T-cell (primary cell): ENCODE measurements at regions not wholly inside any gene's neighbourhood (a gene's known extent, or its start where the extent isn't known, plus 50 kb on each side); places are given as distances from the start of the nearest gene placed in this dataset.

Experiments used
- ATAC-seq, 4 experiments: fragments of 200-7000 bp in 3 of 4; fragments of 150-1000 bp in 1 of 4; cut with Tn5 transposase; replicated peaks in 1 of 4; 1 replicate in 3 of 4; 2 replicates in 1 of 4; pipeline ENCODE4 v1.10.0; 2021; ENCODE audit warnings: moderate library complexity in 3 of 4, mild to moderate bottlenecking in 2 of 4, moderate number of reproducible peaks in 1 of 4
- CTCF ChIA-PET, 2 donors: fragments of 300-600 bp; sonication (Branson Sonifier 250); formaldehyde crosslinking; loops; one replicate each; lab custom pipeline; 2022; ENCODE audit warnings: antibody characterized with exemption in 2 of 2; lab: Charles Lee
- POLR2A ChIA-PET, 2 donors: fragments of 300-600 bp; sonication (Branson Sonifier 250); formaldehyde crosslinking; loops; one replicate each; lab custom pipeline; 2022; ENCODE audit warnings: antibody characterized with exemption in 2 of 2; lab: Charles Lee
- DNase-seq, 35 experiments: peaks; one replicate each; pipeline versions ENCODE4 v3.0.0 to v3.0.0-alpha.2; 2013 to 2023
- H3K27ac ChIP-seq: one replicate; pipeline ENCODE4 v1.5.1; 2013; ENCODE audit warnings: low read length
- H3K27me3 ChIP-seq, 2 experiments: replicated peaks in 1 of 2; 1 replicate in 1 of 2; 2 replicates in 1 of 2; pipeline versions ENCODE4 v1.6.1 to v1.7.0; 2013; ENCODE audit warnings: low read length in 1 of 2, mixed read lengths in 1 of 2; ENCODE audit not compliant: control insufficient read depth in 2 of 2, insufficient read depth in 2 of 2; ENCODE audit errors: extremely low read depth in 1 of 2
- H3K36me3 ChIP-seq, 2 donors: 1 replicate in 1 of 2; 2 replicates in 1 of 2; pipeline versions ENCODE4 v1.6.1 to v1.7.0; 2013; ENCODE audit warnings: low read length in 1 of 2; ENCODE audit not compliant: control insufficient read depth in 2 of 2, insufficient read depth in 1 of 2; ENCODE audit errors: extremely low read depth in 1 of 2
- H3K4me1 ChIP-seq, 2 experiments: 1 replicate in 1 of 2; 2 replicates in 1 of 2; pipeline versions ENCODE4 v1.6.1 to v1.7.0; 2013; ENCODE audit warnings: low read length in 2 of 2, mixed read lengths in 1 of 2; ENCODE audit not compliant: insufficient read depth in 2 of 2, control insufficient read depth in 1 of 2; ENCODE audit errors: extremely low read depth in 1 of 2
- H3K4me3 ChIP-seq, 2 donors: 1 replicate in 1 of 2; 2 replicates in 1 of 2; pipeline versions ENCODE4 v1.5.1 to v1.7.0; 2013; ENCODE audit warnings: mild to moderate bottlenecking in 2 of 2, low read length in 1 of 2, moderate library complexity in 1 of 2; ENCODE audit not compliant: control insufficient read depth in 1 of 2; ENCODE audit errors: extremely low read depth in 1 of 2
- H3K9me3 ChIP-seq: 2 replicates; pipeline ENCODE4 v1.7.0; 2013
- H3K27ac Mint-ChIP-seq, 2 donors: one replicate each; pipeline ENCODE4 v1.8.0; 2020 to 2021; ENCODE audit warnings: mild to moderate bottlenecking in 2 of 2, mixed read lengths in 2 of 2
- H3K27me3 Mint-ChIP-seq, 2 donors: one replicate each; pipeline ENCODE4 v1.8.0; 2021 to 2022; ENCODE audit warnings: mixed read lengths in 2 of 2
- H3K36me3 Mint-ChIP-seq: one replicate; pipeline ENCODE4 v1.8.0; 2021; ENCODE audit warnings: mixed read lengths
- H3K4me1 Mint-ChIP-seq, 3 donors: one replicate each; pipeline ENCODE4 v1.8.0; 2020 to 2022; ENCODE audit warnings: mixed read lengths in 3 of 3, mild to moderate bottlenecking in 1 of 3
- H3K4me3 Mint-ChIP-seq, 3 donors: one replicate each; pipeline ENCODE4 v1.8.0; 2020 to 2022; ENCODE audit warnings: mild to moderate bottlenecking in 3 of 3, mixed read lengths in 3 of 3, moderate library complexity in 3 of 3
- H3K9me3 Mint-ChIP-seq, 3 donors: one replicate each; pipeline ENCODE4 v1.8.0; 2020 to 2022; ENCODE audit warnings: mixed read lengths in 3 of 3
- WGBS: methylation state at CpG from one replicate; pipeline ENCODE4 v1.1.5; 2013; ENCODE audit warnings: missing lambda C conversion rate; ENCODE audit not compliant: insufficient coverage; 5-methylcytosine and 5-hydroxymethylcytosine counted together

DNA sequence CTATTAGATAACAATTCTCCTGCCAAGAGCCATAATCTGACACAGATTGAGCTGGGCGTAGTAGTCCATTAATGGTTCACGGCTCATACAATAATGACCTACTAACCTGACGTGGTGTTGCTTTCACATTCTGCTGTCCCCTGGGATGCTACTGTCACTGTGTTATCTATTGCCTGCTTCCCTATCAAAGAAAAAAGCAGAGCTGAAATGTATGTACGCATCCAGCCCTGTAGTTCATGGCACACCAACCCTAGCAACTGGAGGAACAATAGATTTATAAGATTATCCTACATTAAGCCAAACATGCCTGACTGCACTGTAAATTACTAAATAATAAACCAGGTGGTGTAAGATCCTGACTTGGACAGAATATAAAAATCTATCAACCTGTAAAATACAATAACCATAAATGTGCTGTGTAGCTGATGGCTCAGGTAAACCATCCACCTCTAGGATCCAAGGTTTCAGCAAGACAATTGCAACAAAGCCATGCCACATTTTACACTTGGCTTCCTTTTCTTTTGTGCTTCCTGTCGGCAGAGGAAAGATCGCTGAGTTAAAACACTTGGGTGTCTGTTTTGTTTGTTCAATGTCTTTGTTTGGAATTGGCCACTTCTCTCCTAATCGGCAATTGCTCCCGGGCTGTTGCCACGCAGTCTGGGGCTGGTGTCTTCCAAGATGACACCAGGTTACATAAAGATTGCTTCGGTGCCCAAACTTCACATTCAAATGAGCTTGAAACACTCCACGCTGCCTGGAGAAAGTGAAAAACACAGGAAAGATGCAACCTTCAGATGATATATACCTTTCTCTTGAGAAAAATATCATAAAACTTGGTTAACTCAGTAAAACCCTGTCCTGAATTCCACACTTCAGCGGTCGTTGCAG is 143.9 kb upstream of the MGMT start:
- H3K27ac ChIP-seq: no peak overlapping the region
- 82% methylated on average over 7 of the region's 13 CpGs for WGBS
- ChIA-PET POLR2A (interaction anchor here in 1 of 2 donors (0.7 kb wide), 1 partner anchor 8 kb away, joined by 3 read pairs; no protein-coding TSS in a partner anchor), CTCF (no interaction called here)
- no peak overlapping the region for H3K27ac Mint-ChIP-seq
- no peak overlapping the region for H3K4me3 ChIP-seq
- DNase-seq (no peak), ATAC-seq (no peak)
- H3K27me3 ChIP-seq: no peaks in the 10 kb centered on the region
- H3K9me3 ChIP-seq: no peaks in the 10 kb centered on the region
- H3K4me1 ChIP-seq: no peaks in the 10 kb centered on the region
- H3K4me3 Mint-ChIP-seq: no peak overlapping the region
- no peaks in the 10 kb centered on the region for H3K27me3 Mint-ChIP-seq
- no peaks in the 10 kb centered on the region for H3K4me1 Mint-ChIP-seq
- no peaks in the 10 kb centered on the region for H3K36me3 Mint-ChIP-seq
- peaks cover 7 to 17% (median 8%) of the 10 kb centered on the region in 3 donors for H3K9me3 Mint-ChIP-seq
- H3K36me3 ChIP-seq: no peaks in the 10 kb centered on the region

DNA sequence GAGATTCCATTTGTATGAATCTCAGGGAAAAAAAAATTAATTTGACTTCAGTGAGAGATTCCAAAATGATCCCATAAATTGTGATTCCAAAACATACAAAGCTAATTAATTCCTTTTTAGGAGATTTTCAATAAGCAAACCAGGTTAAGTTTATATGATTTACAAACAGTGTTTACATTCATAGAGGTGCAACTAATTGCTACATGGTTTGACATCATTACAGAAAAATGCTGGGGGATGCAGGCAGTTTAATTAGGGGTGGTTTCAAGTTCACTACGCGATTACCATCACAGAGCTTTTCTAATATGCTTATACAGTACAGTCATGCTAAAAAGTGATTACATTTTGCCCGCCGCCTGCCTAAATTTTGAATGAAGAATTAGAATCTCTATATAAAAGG is 143.2 kb upstream of the MGMT start:
- DNase-seq (no peak), ATAC-seq (no peak)
- Histone ChIP-seq H3K4me3 (no peak overlapping the region), H3K36me3 (no peaks in the 10 kb centered on the region), H3K4me1 (no peaks in the 10 kb centered on the region), H3K27ac (no peak overlapping the region), H3K27me3 (no peaks in the 10 kb centered on the region), H3K9me3 (no peaks in the 10 kb centered on the region)
- Mint-ChIP-seq H3K27me3 (no peaks in the 10 kb centered on the region), H3K4me1 (no peaks in the 10 kb centered on the region), H3K36me3 (no peaks in the 10 kb centered on the region), H3K4me3 (no peak overlapping the region), H3K27ac (no peak overlapping the region), H3K9me3 (peaks cover 3 to 11% (median 4%) of the 10 kb centered on the region in 3 donors)
- POLR2A ChIA-PET: interaction anchor here in 1 of 2 donors (0.7 kb wide), 1 partner anchor 9 kb away, joined by 3 read pairs; no protein-coding TSS in a partner anchor
- no CpG with 5 or more reads among the region's 4 CpGs for WGBS
- CTCF ChIA-PET: no interaction called here

DNA sequence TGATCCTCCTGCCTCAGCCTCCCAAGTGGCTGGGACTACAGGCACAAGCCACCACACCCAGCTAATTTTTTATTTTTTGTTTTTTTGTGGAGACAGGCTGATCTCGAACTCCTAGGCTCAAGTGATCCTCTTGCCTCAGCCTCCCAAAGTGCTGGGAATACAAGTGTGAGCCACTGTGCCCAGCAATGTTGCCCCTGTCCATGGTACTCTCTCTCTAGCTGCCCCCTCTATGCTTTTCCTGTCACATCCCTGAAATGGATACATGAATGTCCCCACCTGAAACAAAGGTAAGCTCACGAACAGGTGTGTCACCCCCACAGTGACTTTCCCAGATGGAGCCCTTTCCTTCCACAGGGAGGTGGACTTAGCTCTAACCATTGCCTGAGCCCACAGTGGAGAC is 141.1 kb upstream of the MGMT start:
- 80% methylated on average over 1 of the region's 2 CpGs for WGBS
- Histone ChIP-seq H3K9me3 (no peaks in the 10 kb centered on the region), H3K36me3 (no peaks in the 10 kb centered on the region), H3K4me1 (no peaks in the 10 kb centered on the region), H3K4me3 (no peak overlapping the region), H3K27me3 (peaks cover 0 to 5% of the 10 kb centered on the region in 2 experiments), H3K27ac (no peak overlapping the region)
- Mint-ChIP-seq H3K4me1 (no peaks in the 10 kb centered on the region), H3K9me3 (peaks cover 0 to under 1% (median 0%) of the 10 kb centered on the region in 3 donors), H3K4me3 (no peak overlapping the region), H3K36me3 (no peaks in the 10 kb centered on the region), H3K27me3 (peaks cover 0 to under 1% of the 10 kb centered on the region in 2 donors), H3K27ac (no peak overlapping the region)
- ChIA-PET CTCF (interaction anchor here in 1 of 2 donors (0.7 kb wide), 1 partner anchor 191 kb away, joined by 3 read pairs; no protein-coding TSS in a partner anchor), POLR2A (no interaction called here)
- no peak for DNase-seq
- no peak for ATAC-seq

DNA sequence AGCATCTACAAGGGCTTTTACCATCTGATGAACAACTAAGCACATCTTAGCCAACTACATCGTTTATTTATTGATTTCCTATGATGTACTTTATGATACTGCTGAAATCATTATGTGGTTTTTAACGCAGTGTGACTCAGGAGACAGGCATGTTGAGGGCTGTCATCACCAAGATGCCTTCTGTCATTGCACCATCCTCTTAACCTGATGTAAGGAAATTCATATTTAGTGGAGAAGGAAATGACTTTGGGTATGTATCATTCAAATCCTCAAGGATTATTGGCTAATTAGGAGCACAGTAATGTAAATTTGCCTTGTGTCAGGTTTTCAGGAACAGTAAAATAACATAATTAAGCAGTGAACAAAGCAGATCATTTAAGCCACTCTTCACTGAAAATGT is 138.5 kb upstream of the MGMT start:
- ATAC-seq: no peak
- peaks cover 0 to 5% of the 10 kb centered on the region in 2 experiments for H3K4me1 ChIP-seq
- H3K27ac ChIP-seq: no peak overlapping the region
- H3K27ac Mint-ChIP-seq: no peak overlapping the region
- POLR2A ChIA-PET: no interaction called here
- no peak for DNase-seq
- H3K27me3 Mint-ChIP-seq: peaks cover 5 to 7% of the 10 kb centered on the region in 2 donors
- no CpG with 5 or more reads among the region's 2 CpGs for WGBS
- no peaks in the 10 kb centered on the region for H3K36me3 Mint-ChIP-seq
- H3K4me1 Mint-ChIP-seq: peaks cover 0 to 2% (median 0%) of the 10 kb centered on the region in 3 donors
- H3K4me3 ChIP-seq: no peak overlapping the region
- H3K36me3 ChIP-seq: no peaks in the 10 kb centered on the region
- peaks cover 0 to 9% of the 10 kb centered on the region in 2 experiments for H3K27me3 ChIP-seq
- H3K9me3 Mint-ChIP-seq: no peaks in the 10 kb centered on the region
- CTCF ChIA-PET: no interaction called here
- no peaks in the 10 kb centered on the region for H3K9me3 ChIP-seq
- H3K4me3 Mint-ChIP-seq: no peak overlapping the region

DNA sequence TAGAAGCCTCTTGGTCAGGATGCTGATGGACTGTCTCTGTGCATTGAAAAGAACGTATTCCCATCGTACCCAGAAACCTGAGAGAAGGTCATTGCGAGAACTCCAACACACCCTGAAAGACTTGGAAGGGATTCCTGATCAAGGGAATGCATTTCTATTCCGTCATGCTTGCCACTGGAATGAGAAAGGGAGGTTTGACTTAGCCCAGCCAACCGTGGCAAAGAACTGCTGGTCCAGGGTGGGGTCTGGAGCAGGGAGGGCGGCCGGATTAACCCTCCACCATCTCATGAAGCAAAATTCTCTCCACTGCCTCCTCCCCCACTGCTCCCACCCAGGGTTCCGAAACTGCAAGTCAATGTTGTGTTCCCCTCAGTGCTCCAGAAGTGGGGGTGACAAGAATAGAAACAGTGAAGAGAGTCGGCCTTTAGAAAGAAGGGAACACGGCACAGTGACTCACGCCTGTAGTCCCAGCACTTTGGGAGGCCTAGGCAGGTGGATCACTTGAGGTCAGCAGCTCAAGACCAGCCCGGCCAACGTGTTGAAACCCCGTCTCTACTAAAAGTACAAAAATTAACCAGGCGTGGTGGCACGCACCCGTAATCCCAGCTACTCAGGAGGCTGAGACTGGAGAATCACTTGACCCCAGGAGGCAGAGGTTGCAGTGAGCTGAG is 137.5 kb upstream of the MGMT start:
- Histone ChIP-seq H3K27me3 (peaks cover 0 to 10% of the 10 kb centered on the region in 2 experiments), H3K27ac (no peak overlapping the region), H3K36me3 (no peaks in the 10 kb centered on the region), H3K9me3 (no peaks in the 10 kb centered on the region), H3K4me3 (no peak overlapping the region), H3K4me1 (peaks cover 0 to 5% of the 10 kb centered on the region in 2 experiments)
- Mint-ChIP-seq H3K4me1 (peaks cover 0 to 2% (median 0%) of the 10 kb centered on the region in 3 donors), H3K27me3 (peaks cover 7 to 10% of the 10 kb centered on the region in 2 donors), H3K27ac (no peak overlapping the region), H3K4me3 (no peak overlapping the region), H3K9me3 (no peaks in the 10 kb centered on the region), H3K36me3 (no peaks in the 10 kb centered on the region)
- ChIA-PET CTCF (no interaction called here), POLR2A (no interaction called here)
- WGBS: 88% methylated on average over 11 of the region's 17 CpGs
- ATAC-seq (no peak), DNase-seq (no peak)

DNA sequence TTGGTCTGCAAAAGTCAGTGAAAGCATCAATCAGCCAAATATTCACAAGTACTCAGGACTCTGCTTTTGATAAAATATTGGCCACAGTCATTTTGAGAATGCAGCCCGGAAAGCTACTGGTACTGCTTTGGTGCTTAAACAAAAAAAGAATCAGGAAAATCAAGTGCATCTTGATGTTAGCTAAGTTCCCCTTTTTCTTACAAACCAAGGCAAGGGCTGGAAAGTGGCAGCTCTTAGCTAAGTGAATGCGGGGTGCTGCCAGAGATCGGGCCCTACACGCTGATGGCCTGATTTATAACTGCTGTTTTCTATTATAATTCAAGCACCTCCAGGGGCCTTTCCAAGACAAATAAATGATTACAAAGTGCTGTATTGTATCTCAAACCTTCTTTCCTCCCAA is 136.8 kb upstream of the MGMT start:
- no peaks in the 10 kb centered on the region for H3K36me3 Mint-ChIP-seq
- WGBS: no CpG with 5 or more reads among the region's 4 CpGs
- DNase-seq (no peak), ATAC-seq (no peak)
- Histone ChIP-seq H3K4me1 (peaks cover 0 to 5% of the 10 kb centered on the region in 2 experiments), H3K4me3 (no peak overlapping the region), H3K9me3 (no peaks in the 10 kb centered on the region), H3K27me3 (peaks cover 0 to 14% of the 10 kb centered on the region in 2 experiments), H3K27ac (no peak overlapping the region), H3K36me3 (no peaks in the 10 kb centered on the region)
- H3K27me3 Mint-ChIP-seq: peaks cover 7 to 10% of the 10 kb centered on the region in 2 donors
- peaks cover 0 to 2% (median 0%) of the 10 kb centered on the region in 3 donors for H3K4me1 Mint-ChIP-seq
- ChIA-PET POLR2A (no interaction called here), CTCF (no interaction called here)
- H3K27ac Mint-ChIP-seq: no peak overlapping the region
- no peak overlapping the region for H3K4me3 Mint-ChIP-seq
- H3K9me3 Mint-ChIP-seq: no peaks in the 10 kb centered on the region
